CD1c-positive myeloid dendritic cell (primary cell): ENCODE measurements at regions not wholly inside any gene's neighbourhood (a gene's known extent, or its start where the extent isn't known, plus 50 kb on each side); places are given as distances from the start of the nearest gene placed in this dataset.
"Not testable (repeated sequence)": the region's sequence is repeated elsewhere in the genome, so short reads cannot be mapped to it uniquely, and the experiment has no call there.

ENCODE experiments used
- DNase-seq: peaks from one replicate; pipeline ENCODE4 v3.0.0-alpha.2; 2016; ENCODE audit errors: extremely low spot score

- no peak for DNase-seq
Measured at GRCh38 chr17:52546990-52547389, 388.5 kb upstream of the CA10 start.

- no peak for DNase-seq
Measured at GRCh38 chr17:52546493-52546892, 388.0 kb upstream of the CA10 start.

DNA sequence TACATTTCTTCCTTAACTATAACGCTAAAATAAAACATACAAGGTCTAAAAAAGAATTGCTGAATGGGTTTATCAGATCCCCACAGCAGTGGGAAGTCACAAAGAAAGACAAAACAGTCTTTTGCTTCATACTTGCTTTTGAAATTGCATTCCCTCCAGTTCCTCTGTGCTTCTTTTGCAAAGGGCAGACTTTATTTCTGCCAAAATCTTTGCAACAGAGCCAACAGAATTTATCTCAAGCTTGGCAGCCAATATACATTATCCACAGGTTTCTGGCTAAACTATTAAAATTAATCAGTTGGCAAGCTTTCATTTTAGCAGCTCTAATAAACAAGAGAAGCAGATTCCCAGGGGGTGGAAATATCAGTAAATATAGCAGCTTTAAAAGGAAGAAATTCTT is 378.9 kb upstream of the CA10 start:
- DNase-seq: no peak

DNA sequence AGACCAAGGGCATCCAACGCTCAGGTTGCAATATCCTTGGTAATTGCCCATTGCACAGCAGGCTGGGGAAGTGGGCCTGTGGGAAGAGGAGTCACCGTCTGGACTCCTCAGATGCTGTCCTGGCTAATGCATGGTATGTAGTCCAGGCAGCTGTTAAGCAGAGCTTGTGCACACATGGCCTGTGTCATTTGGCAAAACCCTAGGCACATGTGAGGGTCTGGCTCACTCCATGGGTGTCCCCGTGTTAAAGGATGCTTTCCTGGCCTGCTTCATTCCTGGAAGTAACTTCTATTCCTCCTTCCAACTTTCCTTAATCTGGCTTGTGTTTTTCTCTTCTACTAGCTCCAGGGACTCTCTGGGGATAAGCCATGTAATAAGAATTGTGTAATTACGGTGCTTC is 378.0 kb upstream of the CA10 start:
- DNase-seq: no peak

GRCh38 chr17:52532373-52532772 is 373.9 kb upstream of the CA10 start:
- DNase-seq: no peak

DNA sequence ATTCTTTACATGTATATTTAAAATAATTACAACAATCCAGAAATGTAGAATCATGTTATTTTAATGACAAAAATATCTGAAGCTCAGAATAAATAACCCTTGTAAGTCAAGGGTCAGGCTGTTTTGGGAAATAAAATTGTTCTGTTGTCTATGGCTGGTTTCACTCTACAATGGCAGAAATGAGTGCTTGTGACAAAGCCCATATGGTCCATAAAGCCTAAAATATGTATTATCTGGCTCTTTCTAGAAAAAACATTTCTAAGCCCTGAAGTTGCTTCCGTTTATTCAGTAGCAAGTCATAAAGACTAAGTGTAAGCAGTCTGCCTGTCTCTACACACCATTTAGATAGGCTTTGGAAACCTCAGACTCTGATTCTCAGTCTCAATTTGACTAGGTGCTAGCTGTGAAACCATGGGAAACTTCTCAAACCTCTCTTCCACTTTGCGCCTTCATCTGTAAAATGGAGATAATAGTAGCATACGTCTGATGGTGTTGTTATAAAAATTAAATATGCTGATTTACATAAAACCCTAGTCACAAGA is 365.7 kb upstream of the CA10 start:
- DNase-seq: no peak

DNA sequence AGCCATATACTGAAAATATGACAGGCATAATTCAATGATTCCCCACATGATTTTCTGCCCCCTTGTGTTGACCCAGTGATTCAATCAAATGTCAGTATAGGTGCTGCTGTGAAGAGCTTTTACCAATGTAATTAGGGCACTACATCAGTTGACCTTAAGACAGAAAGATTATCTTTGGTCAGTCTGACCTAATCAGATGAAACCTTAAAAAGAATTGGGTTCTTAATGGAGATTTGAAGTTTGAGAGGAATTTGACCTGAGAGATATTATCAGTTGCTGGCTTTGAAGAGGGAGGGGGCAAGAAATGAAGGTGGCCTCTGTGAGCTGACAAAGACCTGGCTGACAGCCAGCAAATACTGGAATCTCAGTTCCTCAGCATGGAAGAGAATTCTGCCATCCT is 358.7 kb upstream of the CA10 start:
- no peak for DNase-seq

DNA sequence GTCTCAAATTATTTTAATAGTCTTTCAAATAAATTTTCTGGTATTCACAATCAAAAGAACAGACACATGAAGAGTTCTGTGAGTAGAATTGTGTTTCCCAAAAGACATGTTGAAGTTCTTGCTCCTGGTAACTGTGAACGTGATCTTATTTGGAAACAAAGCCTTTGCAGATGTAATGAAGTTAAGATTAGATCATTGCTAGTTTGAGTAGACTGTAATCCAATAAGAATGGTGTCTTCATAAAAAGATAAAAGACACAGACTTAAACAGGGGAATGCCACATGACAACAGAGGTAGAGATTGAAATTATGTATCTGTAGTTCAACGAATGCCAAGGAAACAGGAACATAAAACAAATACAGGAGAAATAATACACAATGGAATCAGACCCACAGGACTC is 357.4 kb upstream of the CA10 start:
- no peak for DNase-seq

DNA sequence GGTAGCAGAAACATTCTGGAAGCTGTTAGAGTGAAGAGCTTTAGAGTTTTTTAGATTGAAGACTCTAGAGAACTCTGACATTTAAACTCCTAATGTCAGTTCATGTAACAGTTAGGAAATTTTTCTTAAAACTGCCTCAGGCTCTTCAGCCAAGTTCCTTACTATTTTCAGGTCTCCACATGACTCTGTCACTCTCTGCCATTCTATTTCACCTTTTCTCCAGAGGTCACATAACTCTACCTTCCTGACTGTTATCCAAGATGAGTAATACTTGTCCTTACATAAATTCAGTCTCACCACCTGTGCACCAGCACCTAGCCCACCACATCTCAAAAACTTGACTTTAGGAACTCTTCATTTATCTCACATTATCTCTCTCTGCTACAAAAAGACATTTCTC is 347.1 kb upstream of the CA10 start:
- no peak for DNase-seq

DNA sequence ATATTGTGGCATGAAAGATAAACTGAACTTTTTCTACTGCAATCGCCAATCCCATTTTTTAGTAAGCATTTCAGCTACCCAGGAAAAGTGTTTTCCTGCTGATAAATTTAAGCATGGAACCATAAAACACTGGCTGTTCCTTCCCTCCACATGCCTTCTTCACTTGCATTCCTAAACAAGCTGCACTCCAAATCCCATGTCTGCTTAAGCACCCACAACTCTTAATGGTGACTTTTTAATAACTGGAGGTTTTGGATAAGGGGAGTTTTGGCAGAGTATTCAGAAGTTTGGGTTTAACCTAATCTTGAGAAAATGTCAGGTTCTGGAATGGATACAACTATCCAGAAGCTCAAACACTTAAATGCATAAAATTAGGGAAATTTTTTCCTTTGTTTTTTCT is 345.6 kb upstream of the CA10 start:
- no peak for DNase-seq

DNA sequence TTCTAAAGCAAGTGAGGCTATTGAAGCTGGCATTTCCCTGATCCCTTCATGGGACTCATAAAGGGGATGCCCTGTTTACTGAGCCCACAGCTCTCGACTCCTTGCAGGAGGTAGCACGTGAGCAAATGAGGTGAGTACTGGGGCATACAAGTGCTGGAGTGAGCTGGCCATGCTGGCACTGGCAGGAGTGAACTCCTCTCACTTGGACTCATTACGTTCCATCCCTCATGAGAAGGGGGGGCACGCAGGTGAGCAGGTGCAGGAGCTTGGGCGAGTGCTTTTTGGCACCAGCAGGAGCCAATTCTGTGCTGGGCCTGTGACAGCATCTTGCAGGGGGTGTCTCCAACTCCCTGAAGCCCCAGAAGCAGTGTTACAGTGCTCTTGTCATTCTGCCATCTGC is 337.1 kb upstream of the CA10 start:
- DNase-seq: no peak

DNA sequence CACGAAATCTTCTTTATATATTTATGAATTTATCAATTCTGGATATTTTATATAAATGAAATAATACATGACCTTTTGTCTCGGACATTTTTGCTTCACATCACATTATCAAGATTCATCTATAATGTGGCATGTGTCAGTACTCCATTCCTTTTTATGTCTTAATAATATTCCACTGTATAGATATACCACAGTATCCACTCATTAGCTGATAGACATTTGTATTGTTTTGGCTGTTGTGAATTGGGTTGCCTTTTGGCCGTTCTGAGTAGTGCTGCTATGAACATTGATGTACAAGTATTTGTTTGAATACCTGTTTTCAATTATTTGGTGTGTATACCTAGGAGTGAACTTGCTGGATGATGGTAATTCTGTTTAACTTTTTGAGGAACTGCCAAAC is 323.8 kb upstream of the CA10 start:
- no peak for DNase-seq

GRCh38 chr17:52477824-52478699 is 319.5 kb upstream of the CA10 start:
- no peak for DNase-seq

GRCh38 chr17:52476638-52477313 is 318.3 kb upstream of the CA10 start:
- no peak for DNase-seq

DNA sequence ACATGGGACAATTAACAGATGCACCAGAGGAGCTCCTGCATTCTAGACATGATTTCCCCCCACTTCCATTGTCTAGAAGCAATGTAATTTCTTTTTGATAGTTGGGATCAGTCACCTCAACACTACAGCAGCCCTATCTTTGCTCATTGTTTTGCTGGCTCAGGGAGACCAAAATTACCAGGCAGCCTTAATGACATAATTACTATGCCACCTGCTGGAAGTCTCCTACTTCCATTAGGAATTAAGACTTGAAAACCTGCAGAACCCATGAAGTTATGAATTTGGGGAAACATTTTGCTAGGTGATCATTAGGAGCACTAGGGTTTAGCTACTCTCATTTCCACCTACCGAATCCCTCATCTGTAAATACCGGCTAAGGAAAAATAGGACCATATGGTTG is 312.0 kb upstream of the CA10 start:
- no peak for DNase-seq

GRCh38 chr17:52465407-52465806 is 306.9 kb upstream of the CA10 start:
- DNase-seq: no peak

DNA sequence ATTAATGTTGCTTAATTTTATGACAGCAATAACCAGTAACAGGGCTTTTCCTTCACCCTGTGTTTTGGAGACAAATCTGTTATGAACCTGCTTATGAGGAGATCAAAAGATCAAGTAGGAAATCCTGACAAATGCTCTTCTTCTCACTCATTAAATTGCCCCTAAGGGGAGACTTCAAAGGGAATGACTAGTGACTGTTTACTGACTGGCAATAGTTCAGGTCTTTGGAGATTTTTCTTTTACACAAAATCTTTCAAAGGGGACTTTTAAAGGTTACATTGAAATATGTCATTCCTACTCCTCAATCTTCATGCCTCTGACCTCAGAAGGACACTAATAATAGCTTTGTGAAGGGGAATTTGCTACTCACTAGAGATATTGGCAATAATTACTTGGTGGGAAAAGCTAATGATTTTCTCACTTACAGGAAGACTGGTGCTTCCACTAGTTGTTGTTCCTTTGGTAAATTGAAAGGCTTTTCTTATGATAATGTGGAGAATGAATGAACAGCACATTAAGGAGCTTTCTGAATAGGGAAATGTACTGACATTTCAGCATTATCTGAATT is 292.9 kb upstream of the CA10 start:
- DNase-seq: no peak

GRCh38 chr17:52442350-52442749 is 283.8 kb upstream of the CA10 start:
- DNase-seq: no peak

DNA sequence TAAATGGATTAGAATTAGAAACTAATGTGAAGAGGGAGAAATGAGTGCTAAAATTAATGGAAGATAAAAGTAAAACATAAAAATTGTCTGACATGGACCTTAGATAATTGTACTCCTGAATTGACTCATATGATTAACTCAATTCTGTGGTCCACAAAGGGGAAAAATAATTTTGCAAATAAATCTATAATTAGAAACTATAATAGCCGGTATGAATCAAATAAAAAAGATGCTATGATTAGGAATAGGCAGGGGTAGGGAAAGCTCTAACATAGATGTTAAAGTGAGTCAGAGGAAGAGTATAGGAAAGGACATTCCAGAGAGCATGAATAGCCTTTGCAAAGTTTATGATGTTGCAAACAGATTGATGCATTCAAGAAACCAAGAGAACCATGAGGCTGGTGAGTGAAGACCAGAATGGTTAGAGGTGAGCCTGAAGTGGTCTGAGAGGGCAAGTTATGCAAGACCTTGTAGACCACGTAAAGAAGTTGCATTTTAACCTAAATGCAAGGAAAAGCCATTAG is 262.1 kb upstream of the CA10 start:
- DNase-seq: no peak

DNA sequence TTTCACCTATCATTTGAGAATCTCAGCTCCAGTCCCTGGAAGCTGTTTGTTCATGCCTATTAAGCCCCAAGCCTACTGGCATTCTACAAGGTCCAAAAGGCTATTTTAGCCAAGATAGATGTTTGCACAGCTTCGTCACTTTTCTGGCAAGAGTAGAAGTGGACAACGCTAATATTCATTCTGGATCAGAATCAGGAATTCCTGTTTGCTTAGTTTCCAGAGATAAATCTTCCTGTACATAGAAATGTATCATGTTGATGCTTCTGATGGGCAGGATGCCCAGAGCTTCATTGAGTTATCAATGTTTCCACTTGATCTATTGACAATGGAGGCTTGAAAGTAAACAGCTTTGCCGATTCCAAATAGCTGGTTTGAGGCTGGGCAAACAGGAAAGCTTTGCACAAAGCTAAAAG is 260.7 kb upstream of the CA10 start:
- DNase-seq: no peak

DNA sequence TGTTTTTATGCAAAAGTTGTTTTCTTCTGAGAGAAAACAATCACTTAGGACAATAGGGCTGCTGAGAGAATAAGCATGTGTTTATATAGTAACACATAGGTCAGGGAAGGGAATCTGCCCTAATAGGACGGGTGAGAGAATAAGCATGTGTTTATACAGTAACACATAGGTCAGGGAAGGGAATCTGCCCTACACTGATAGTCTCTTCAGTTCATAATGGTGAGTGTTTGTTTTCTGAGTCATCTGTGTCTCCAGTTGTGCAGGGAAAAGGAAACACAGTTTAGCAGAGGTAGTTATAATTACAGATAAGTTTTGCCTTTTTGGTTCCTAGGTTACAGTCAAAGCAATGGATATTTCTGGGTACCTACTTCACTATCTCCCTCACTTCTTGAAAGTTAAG is 252.3 kb upstream of the CA10 start:
- DNase-seq: no peak

DNA sequence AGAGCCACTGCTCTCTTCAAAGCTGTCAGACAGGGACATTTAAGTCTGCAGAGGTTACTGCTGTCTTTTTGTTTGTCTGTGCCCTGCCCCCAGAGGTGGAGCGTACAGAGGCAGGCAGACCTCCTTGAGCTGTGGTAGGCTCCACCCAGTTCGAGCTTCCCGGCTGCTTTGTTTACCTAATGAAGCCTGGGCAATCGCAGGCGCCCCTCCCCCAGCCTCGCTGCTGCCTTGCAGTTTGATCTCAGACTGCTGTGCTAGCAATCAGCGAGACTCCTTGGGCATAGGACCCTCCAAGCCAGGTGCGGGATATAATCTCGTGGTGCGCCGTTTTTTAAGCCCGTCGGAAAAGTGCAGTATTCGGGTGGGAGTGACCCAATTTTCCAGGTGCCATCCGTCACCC is 250.7 kb upstream of the CA10 start:
- DNase-seq: not testable (repeated sequence)

GRCh38 chr17:52395308-52395707 is 236.8 kb upstream of the CA10 start:
- no peak for DNase-seq
